T-cell (primary cell): ENCODE measurements at regions not wholly inside any gene's neighbourhood (a gene's known extent, or its start where the extent isn't known, plus 50 kb on each side); places are given as distances from the start of the nearest gene placed in this dataset.

ENCODE experiments used
- ATAC-seq, 4 experiments: fragments of 200-7000 bp in 3 of 4; fragments of 150-1000 bp in 1 of 4; cut with Tn5 transposase; replicated peaks in 1 of 4; 1 replicate in 3 of 4; 2 replicates in 1 of 4; pipeline ENCODE4 v1.10.0; 2021; ENCODE audit warnings: moderate library complexity in 3 of 4, mild to moderate bottlenecking in 2 of 4, moderate number of reproducible peaks in 1 of 4
- CTCF ChIA-PET, 2 donors: fragments of 300-600 bp; sonication (Branson Sonifier 250); formaldehyde crosslinking; loops; one replicate each; lab custom pipeline; 2022; ENCODE audit warnings: antibody characterized with exemption in 2 of 2; lab: Charles Lee
- POLR2A ChIA-PET, 2 donors: fragments of 300-600 bp; sonication (Branson Sonifier 250); formaldehyde crosslinking; loops; one replicate each; lab custom pipeline; 2022; ENCODE audit warnings: antibody characterized with exemption in 2 of 2; lab: Charles Lee
- DNase-seq, 35 experiments: peaks; one replicate each; pipeline versions ENCODE4 v3.0.0 to v3.0.0-alpha.2; 2013 to 2023
- H3K27ac ChIP-seq: one replicate; pipeline ENCODE4 v1.5.1; 2013; ENCODE audit warnings: low read length
- H3K27me3 ChIP-seq, 2 experiments: replicated peaks in 1 of 2; 1 replicate in 1 of 2; 2 replicates in 1 of 2; pipeline versions ENCODE4 v1.6.1 to v1.7.0; 2013; ENCODE audit warnings: low read length in 1 of 2, mixed read lengths in 1 of 2; ENCODE audit not compliant: control insufficient read depth in 2 of 2, insufficient read depth in 2 of 2; ENCODE audit errors: extremely low read depth in 1 of 2
- H3K36me3 ChIP-seq, 2 donors: 1 replicate in 1 of 2; 2 replicates in 1 of 2; pipeline versions ENCODE4 v1.6.1 to v1.7.0; 2013; ENCODE audit warnings: low read length in 1 of 2; ENCODE audit not compliant: control insufficient read depth in 2 of 2, insufficient read depth in 1 of 2; ENCODE audit errors: extremely low read depth in 1 of 2
- H3K4me1 ChIP-seq, 2 experiments: 1 replicate in 1 of 2; 2 replicates in 1 of 2; pipeline versions ENCODE4 v1.6.1 to v1.7.0; 2013; ENCODE audit warnings: low read length in 2 of 2, mixed read lengths in 1 of 2; ENCODE audit not compliant: insufficient read depth in 2 of 2, control insufficient read depth in 1 of 2; ENCODE audit errors: extremely low read depth in 1 of 2
- H3K4me3 ChIP-seq, 2 donors: 1 replicate in 1 of 2; 2 replicates in 1 of 2; pipeline versions ENCODE4 v1.5.1 to v1.7.0; 2013; ENCODE audit warnings: mild to moderate bottlenecking in 2 of 2, low read length in 1 of 2, moderate library complexity in 1 of 2; ENCODE audit not compliant: control insufficient read depth in 1 of 2; ENCODE audit errors: extremely low read depth in 1 of 2
- H3K9me3 ChIP-seq: 2 replicates; pipeline ENCODE4 v1.7.0; 2013
- H3K27ac Mint-ChIP-seq, 2 donors: one replicate each; pipeline ENCODE4 v1.8.0; 2020 to 2021; ENCODE audit warnings: mild to moderate bottlenecking in 2 of 2, mixed read lengths in 2 of 2
- H3K27me3 Mint-ChIP-seq, 2 donors: one replicate each; pipeline ENCODE4 v1.8.0; 2021 to 2022; ENCODE audit warnings: mixed read lengths in 2 of 2
- H3K36me3 Mint-ChIP-seq: one replicate; pipeline ENCODE4 v1.8.0; 2021; ENCODE audit warnings: mixed read lengths
- H3K4me1 Mint-ChIP-seq, 3 donors: one replicate each; pipeline ENCODE4 v1.8.0; 2020 to 2022; ENCODE audit warnings: mixed read lengths in 3 of 3, mild to moderate bottlenecking in 1 of 3
- H3K4me3 Mint-ChIP-seq, 3 donors: one replicate each; pipeline ENCODE4 v1.8.0; 2020 to 2022; ENCODE audit warnings: mild to moderate bottlenecking in 3 of 3, mixed read lengths in 3 of 3, moderate library complexity in 3 of 3
- H3K9me3 Mint-ChIP-seq, 3 donors: one replicate each; pipeline ENCODE4 v1.8.0; 2020 to 2022; ENCODE audit warnings: mixed read lengths in 3 of 3
- WGBS: methylation state at CpG from one replicate; pipeline ENCODE4 v1.1.5; 2013; ENCODE audit warnings: missing lambda C conversion rate; ENCODE audit not compliant: insufficient coverage; 5-methylcytosine and 5-hydroxymethylcytosine counted together

DNA sequence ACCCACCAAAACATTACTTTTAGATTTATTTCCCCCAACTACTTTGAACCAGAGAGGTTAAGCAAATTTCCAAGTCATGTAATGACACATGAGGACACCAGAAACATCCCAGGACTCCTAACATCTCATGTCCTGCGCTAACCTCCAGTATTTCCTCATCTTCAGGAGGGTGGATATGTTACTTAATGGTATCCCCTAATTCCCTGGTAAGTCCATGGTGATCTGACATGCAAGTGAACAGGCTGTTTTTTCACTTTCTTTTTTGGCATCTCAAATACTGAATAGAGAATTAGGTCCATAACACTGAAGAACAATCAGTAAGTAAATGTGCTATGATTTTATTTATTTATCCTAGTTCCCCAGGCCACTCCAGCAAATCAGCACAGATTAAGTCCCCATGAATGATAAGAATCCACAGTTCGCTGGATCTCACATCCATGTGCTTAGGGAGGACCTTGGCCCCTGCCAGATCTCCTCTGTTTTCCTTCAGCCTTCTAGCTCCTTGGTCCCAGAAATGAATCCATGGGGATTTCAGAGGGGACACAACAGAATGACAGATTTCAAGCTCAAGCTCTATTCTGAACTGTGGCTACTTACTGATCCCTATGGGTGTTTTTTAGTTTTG is 334.6 kb downstream of the CDC5L start:
- WGBS, result 67% methylated on average over 1 of the region's 2 CpGs
- DNase-seq (no peak), ATAC-seq (no peak)
- Histone ChIP-seq H3K9me3 (no peaks in the 10 kb centered on the region), H3K27ac (no peak overlapping the region), H3K27me3 (peaks cover 0 to 5% of the 10 kb centered on the region in 2 experiments), H3K4me3 (no peak overlapping the region), H3K36me3 (no peaks in the 10 kb centered on the region), H3K4me1 (no peaks in the 10 kb centered on the region)
- no peaks in the 10 kb centered on the region for H3K4me1 Mint-ChIP-seq
- ChIA-PET CTCF (no interaction called here), POLR2A (no interaction called here)
- H3K9me3 Mint-ChIP-seq, result no peaks in the 10 kb centered on the region
- no peaks in the 10 kb centered on the region for H3K36me3 Mint-ChIP-seq
- no peak overlapping the region for H3K4me3 Mint-ChIP-seq
- no peak overlapping the region for H3K27ac Mint-ChIP-seq
- no peaks in the 10 kb centered on the region for H3K27me3 Mint-ChIP-seq

DNA sequence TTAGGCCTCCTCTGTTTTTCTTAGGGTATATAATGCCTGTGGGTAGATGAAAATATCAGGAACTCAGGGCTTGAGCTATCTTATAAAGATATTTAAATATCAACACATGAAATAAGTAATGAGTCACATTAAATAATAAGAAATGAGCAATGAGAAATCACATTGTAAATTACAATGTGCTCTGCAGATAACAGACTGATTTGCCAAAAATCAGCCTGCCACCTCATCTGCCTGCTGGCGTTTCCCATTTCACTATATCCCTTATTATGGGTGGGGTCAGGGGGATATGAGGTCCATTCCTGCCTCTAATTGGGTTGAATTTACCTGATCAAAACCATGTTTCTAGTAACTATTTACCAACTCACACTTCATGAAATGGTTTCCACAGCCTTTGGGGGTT is 335.2 kb downstream of the CDC5L start:
- no peak overlapping the region for H3K27ac ChIP-seq
- H3K4me1 ChIP-seq, result no peaks in the 10 kb centered on the region
- ATAC-seq, result no peak
- H3K9me3 ChIP-seq, result no peaks in the 10 kb centered on the region
- ChIA-PET POLR2A (no interaction called here), CTCF (no interaction called here)
- no peak for DNase-seq
- no peaks in the 10 kb centered on the region for H3K36me3 Mint-ChIP-seq
- no peaks in the 10 kb centered on the region for H3K36me3 ChIP-seq
- H3K27me3 ChIP-seq, result peaks cover 0 to 5% of the 10 kb centered on the region in 2 experiments
- no peaks in the 10 kb centered on the region for H3K27me3 Mint-ChIP-seq
- no CpG with 5 or more reads among the region's 1 CpG for WGBS
- H3K9me3 Mint-ChIP-seq, result no peaks in the 10 kb centered on the region
- H3K4me1 Mint-ChIP-seq, result no peaks in the 10 kb centered on the region
- H3K4me3 Mint-ChIP-seq, result no peak overlapping the region
- H3K27ac Mint-ChIP-seq, result no peak overlapping the region
- no peak overlapping the region for H3K4me3 ChIP-seq

DNA sequence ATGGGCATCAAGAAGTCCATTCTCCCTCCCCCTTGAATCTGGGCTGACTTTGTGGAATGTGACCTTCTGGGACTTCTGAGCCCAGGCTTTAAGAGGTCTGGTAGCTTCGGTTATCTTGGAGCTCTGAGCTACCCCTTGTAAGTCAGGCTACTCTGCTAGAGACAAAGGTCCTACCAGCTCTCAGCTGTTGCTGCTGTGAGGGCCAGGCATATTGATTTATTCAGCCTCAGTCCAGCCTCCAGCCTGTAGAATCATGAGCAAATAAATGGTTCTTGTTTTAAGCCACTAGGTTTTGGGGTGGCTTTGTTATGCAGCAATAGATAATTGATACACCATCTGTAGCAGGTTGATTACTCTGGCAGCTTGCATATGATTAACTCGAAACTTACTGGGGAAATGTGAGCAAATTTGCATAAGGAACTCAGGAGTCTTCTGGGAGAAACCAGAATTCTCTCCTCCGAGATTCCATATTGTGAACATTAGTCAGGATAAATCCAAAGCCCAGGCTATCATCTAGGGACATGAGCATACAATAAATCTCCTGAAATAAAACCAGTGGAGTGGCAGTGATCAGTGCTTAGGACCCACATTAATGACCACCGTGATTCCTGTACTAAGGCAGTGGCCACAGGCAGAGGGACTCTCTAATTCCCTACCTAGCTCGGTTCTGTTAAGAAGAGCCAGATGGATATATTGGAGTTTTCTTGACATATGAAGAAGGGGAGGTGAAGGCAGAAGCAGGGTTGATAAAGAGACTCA is 336.1 kb downstream of the CDC5L start:
- H3K4me3 ChIP-seq, result no peak overlapping the region
- no peak overlapping the region for H3K27ac Mint-ChIP-seq
- no peak overlapping the region for H3K4me3 Mint-ChIP-seq
- H3K36me3 ChIP-seq, result no peaks in the 10 kb centered on the region
- CTCF ChIA-PET, result no interaction called here
- ATAC-seq (no peak), DNase-seq (no peak)
- 77% methylated on average over 3 of the region's 5 CpGs for WGBS
- H3K27ac ChIP-seq, result no peak overlapping the region
- no peaks in the 10 kb centered on the region for H3K9me3 ChIP-seq
- H3K27me3 Mint-ChIP-seq, result no peaks in the 10 kb centered on the region
- H3K36me3 Mint-ChIP-seq, result no peaks in the 10 kb centered on the region
- no peaks in the 10 kb centered on the region for H3K9me3 Mint-ChIP-seq
- no peaks in the 10 kb centered on the region for H3K4me1 ChIP-seq
- POLR2A ChIA-PET, result no interaction called here
- H3K4me1 Mint-ChIP-seq, result no peaks in the 10 kb centered on the region
- H3K27me3 ChIP-seq, result peaks cover 0 to 5% of the 10 kb centered on the region in 2 experiments

DNA sequence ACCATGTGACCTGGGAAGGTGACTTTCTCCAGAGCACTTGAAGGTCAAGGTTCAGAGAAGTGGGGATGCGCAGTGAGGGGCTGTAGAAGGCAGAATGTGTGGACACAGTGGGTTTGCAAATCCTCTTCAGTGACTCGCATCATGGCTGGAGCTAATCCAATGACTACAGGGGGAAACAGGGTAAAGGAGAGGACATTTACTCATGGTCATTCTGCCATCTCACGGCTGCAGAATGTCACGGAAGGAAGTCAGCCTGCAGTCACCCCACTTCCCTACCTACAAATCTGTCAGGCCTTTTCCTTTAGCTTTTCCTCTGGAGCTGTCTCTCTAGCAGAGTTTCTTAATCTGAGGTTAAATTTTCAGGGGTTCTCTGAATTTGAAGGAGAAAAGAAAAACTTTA is 337.6 kb downstream of the CDC5L start:
- no peak for ATAC-seq
- H3K4me3 Mint-ChIP-seq, result no peak overlapping the region

DNA sequence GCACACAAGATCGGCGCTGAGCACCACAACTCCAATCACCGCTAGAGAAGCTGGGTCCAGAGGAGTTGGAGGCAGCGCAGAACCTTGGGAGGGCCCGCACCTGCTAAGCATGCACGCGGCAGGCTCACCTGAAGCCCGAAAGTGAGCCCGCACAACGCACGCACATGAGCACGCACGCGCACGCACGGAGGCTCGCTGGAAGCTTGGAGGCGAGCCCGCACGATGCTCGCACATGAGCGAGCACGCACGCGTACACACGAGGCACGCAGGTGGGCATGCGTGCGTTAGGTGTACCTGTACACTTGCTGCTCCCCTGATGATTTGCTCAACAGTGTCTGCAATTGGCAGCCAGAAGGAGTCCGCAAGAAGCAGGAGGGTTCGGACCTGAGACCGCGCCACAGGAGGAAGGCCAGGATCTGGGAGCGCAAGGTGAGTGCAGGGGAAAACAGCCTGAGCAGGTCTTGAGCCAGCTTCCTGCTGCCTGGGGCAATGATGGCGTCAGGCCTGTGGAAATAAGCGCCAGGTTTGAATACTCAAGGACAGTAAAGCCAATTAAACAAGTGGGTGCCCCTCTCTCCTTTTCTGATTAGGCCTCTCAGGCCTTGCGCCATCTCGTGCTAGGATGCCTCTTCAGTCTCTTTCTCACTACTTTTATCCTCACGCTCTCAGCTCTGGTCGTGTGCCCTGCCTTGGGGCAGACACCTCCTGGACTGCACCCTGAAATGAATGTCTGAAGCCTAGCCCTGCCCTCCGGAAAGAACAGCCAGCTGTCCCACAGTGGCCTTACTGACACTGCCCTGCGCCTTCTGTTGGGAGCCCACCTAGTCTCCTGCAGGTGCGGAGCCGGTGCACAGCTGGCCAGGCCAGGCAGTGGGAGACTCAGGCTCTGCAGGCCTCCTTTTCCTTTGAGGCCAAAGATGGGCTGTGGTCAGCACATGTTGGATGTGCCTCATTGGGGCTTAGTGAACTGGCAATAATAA is 340.4 kb downstream of the CDC5L start:
- POLR2A ChIA-PET, result no interaction called here
- Mint-ChIP-seq H3K4me3 (no peak overlapping the region), H3K27me3 (no peaks in the 10 kb centered on the region), H3K36me3 (no peaks in the 10 kb centered on the region), H3K9me3 (no peaks in the 10 kb centered on the region), H3K27ac (no peak overlapping the region), H3K4me1 (no peaks in the 10 kb centered on the region)
- Histone ChIP-seq H3K4me1 (no peaks in the 10 kb centered on the region), H3K36me3 (no peaks in the 10 kb centered on the region), H3K4me3 (no peak overlapping the region), H3K9me3 (no peaks in the 10 kb centered on the region), H3K27ac (no peak overlapping the region), H3K27me3 (peaks cover 0 to 7% of the 10 kb centered on the region in 2 experiments)
- DNase-seq (no peak), ATAC-seq (no peak)
- 95% methylated on average over 44 of the region's 44 CpGs for WGBS
- CTCF ChIA-PET, result no interaction called here

More for the DNA sequence above, 337.6 kb downstream of the CDC5L start:
- Mint-ChIP-seq H3K4me1 (no peaks in the 10 kb centered on the region), H3K27ac (no peak overlapping the region), H3K27me3 (no peaks in the 10 kb centered on the region), H3K36me3 (no peaks in the 10 kb centered on the region), H3K9me3 (no peaks in the 10 kb centered on the region)
- H3K4me3 ChIP-seq, result no peak overlapping the region
- no peaks in the 10 kb centered on the region for H3K9me3 ChIP-seq
- H3K27me3 ChIP-seq, result peaks cover 0 to 5% of the 10 kb centered on the region in 2 experiments
- WGBS, result 100% methylated on average over 2 of the region's 4 CpGs
- ChIA-PET POLR2A (no interaction called here), CTCF (no interaction called here)
- no peaks in the 10 kb centered on the region for H3K4me1 ChIP-seq
- no peak for DNase-seq
- H3K27ac ChIP-seq, result no peak overlapping the region
- H3K36me3 ChIP-seq, result no peaks in the 10 kb centered on the region

DNA sequence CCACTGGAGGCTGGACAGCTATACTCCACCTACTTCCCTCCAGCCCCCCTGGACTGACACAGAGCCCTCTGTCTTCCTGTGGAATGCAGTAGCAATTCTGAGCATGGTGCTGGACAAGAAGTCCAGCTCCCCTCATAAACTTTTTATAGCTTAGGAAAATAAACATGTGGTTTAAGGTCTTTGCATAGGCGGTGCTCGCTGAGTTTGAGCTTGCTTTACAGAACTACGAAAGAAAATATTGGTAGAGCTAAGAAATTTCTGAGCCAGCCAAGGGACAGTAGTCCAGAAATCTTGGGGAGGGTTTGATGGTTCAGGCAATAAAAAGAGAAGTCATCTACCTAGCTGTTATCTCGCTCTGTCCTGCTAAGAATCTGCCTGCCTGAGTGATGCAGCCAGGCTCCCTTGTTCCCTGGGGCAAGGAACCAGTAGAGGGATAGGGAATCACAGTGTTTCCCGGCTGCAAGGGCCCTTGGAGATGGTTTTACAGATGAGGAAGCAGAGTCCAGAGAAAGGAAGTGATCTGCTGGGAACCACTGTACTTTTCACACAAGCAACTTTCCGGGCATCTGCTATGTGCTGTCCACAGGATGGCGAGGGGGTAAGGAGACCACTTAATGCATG is 343.4 kb downstream of the CDC5L start:
- H3K4me3 ChIP-seq, result no peak overlapping the region
- Mint-ChIP-seq H3K27ac (no peak overlapping the region), H3K27me3 (no peaks in the 10 kb centered on the region), H3K9me3 (no peaks in the 10 kb centered on the region), H3K36me3 (no peaks in the 10 kb centered on the region), H3K4me1 (peaks cover 0 to 4% (median 0%) of the 10 kb centered on the region in 3 donors), H3K4me3 (no peak overlapping the region)
- CTCF ChIA-PET, result no interaction called here
- H3K27me3 ChIP-seq, result peaks cover 0 to 4% of the 10 kb centered on the region in 2 experiments
- DNase-seq, result no peak
- ATAC-seq, result no peak
- 94% methylated on average over 4 of the region's 7 CpGs for WGBS
- no peaks in the 10 kb centered on the region for H3K4me1 ChIP-seq
- no peaks in the 10 kb centered on the region for H3K9me3 ChIP-seq
- no peak overlapping the region for H3K27ac ChIP-seq
- POLR2A ChIA-PET, result interaction anchor here (0.6 to 0.7 kb wide), 2 partner anchors 512 to 578 kb away, joined by 5 to 7 read pairs; no protein-coding TSS in a partner anchor
- H3K36me3 ChIP-seq, result no peaks in the 10 kb centered on the region
